HG02943 (cell line): ENCODE measurements at regions not wholly inside any gene's neighbourhood (a gene's known extent, or its start where the extent isn't known, plus 50 kb on each side); places are given as distances from the start of the nearest gene placed in this dataset.
"Not testable (repeated sequence)": the region's sequence is repeated elsewhere in the genome, so short reads cannot be mapped to it uniquely, and the experiment has no call there.

Experiments used
- ATAC-seq: cut with Tn5 transposase; IDR thresholded peaks from one replicate; pipeline ENCODE4 v1.9.1; 2021; ENCODE audit warnings: mild to moderate bottlenecking, low read depth, moderate library complexity; ENCODE audit not compliant: unreplicated experiment

- no peak for ATAC-seq
Measured at GRCh38 chr1:245067257-245067656, 87.5 kb upstream of the KIF26B start.

- ATAC-seq = no peak
Measured at GRCh38 chr1:245062741-245063305, 92.0 kb upstream of the KIF26B start.

- ATAC-seq = not testable (repeated sequence)
Measured at GRCh38 chr1:245061808-245062207, 93.0 kb upstream of the KIF26B start.

GRCh38 chr1:245060684-245061374, 94.0 kb upstream of the KIF26B start:
- no peak for ATAC-seq

- ATAC-seq = no peak
Measured at GRCh38 chr1:245059806-245060424, 94.9 kb upstream of the KIF26B start.

- no peak for ATAC-seq
Measured at GRCh38 chr1:245058882-245059281, 95.9 kb upstream of the KIF26B start.

GRCh38 chr1:245058436-245058835, 96.3 kb upstream of the KIF26B start:
- no peak for ATAC-seq

- ATAC-seq = no peak
Measured at GRCh38 chr1:245056913-245057312, 97.9 kb upstream of the KIF26B start.

GRCh38 chr1:245056296-245056695, 98.5 kb upstream of the KIF26B start:
- not testable (repeated sequence) for ATAC-seq

- no peak for ATAC-seq
Measured at GRCh38 chr1:245055752-245056151, 99.0 kb upstream of the KIF26B start.

- ATAC-seq = no peak
Measured at GRCh38 chr1:245054507-245055270, 100.1 kb upstream of the KIF26B start.

GRCh38 chr1:245054105-245054504, 100.7 kb upstream of the KIF26B start:
- no peak for ATAC-seq

GRCh38 chr1:245052258-245052657, 102.5 kb upstream of the KIF26B start:
- no peak for ATAC-seq

- no peak for ATAC-seq
Measured at GRCh38 chr1:245051349-245052221, 103.2 kb upstream of the KIF26B start.

GRCh38 chr1:245046769-245047168, 108.0 kb upstream of the KIF26B start:
- no peak for ATAC-seq

GRCh38 chr1:245046315-245046714, 108.5 kb upstream of the KIF26B start:
- ATAC-seq = no peak

GRCh38 chr1:245045087-245045881, 109.5 kb upstream of the KIF26B start:
- ATAC-seq = no peak

GRCh38 chr1:245043611-245043940, 111.2 kb upstream of the KIF26B start:
- ATAC-seq = no peak

- no peak for ATAC-seq
Measured at GRCh38 chr1:245041058-245041698, 113.6 kb upstream of the KIF26B start.
